T-helper 2 cell treated with Interferon-gamma antibody and Interleukin-4, amounts not matched to agents 100 ng/mL and 5 ng/mL, for 36 hours (primary cell): ENCODE measurements at regions not wholly inside any gene's neighbourhood (a gene's known extent, or its start where the extent isn't known, plus 50 kb on each side); places are given as distances from the start of the nearest gene placed in this dataset.

Experiments
- intact Hi-C: fragments of 100-400 bp; cut with micrococcal nuclease; formaldehyde crosslinking; loops from one replicate; pipeline ENCODE4 v1.15.1; 2023

- intact Hi-C loops = no loop called here
Observed at GRCh38 chr4:67048530-67048929, 496.8 kb downstream of the CENPC start.

DNA sequence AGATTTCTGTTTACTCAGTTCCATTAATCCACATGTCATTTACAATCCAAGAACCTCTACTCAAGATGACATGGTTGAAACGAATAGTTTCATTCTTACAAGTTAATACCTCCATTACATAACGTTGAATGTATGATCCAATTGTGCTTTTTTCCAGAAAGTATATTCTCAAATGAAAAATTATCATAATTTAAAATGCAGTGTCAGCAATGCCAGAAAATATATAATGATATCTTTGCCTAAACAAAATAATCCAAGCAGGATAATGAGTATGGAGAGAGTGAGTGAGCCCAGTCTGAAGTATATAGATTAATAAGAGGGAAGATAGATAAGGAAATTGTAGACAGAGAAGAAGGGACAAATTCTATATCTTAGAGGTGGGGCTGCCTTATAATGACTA, 505.0 kb downstream of the CENPC start:
- intact Hi-C loops = no loop called here

DNA sequence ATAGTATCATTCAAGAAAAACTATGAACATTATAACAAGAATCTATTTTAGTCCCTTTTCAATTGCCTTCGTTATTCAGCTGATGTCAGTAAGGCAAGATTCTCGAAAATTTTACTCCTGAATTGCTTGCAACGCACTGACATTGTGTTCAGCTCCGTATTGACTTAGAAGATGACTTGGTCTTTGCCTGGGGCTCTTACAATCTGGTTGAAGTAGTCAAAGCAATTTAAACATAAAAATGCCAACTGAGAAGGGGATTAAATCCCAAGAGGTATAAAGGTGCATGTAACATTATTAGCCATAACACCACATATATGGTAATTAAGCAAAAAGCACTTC, 507.1 kb downstream of the CENPC start:
- intact Hi-C loops = no loop called here

GRCh38 chr4:67037504-67038227, 507.6 kb downstream of the CENPC start:
- intact Hi-C loops = no loop called here

DNA sequence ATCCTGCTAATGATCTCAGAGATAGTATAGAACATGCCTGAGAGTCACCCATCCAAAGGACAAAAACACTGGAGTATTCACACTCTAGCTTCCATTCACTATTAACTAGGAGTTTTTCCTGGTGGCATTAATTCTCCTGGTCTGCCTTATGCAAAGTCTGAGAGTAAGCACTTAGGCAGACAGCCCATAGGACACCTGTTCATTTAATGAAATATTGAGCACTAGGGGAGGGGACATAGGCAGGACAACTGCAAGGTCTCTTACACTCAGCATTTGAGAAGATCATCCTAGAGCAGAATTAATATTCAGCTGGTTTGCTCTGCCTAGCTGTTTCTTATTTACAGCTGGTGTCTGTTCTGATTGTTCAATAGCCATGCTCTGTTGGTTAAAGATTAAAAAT, 508.5 kb downstream of the CENPC start:
- intact Hi-C loops = no loop called here

- intact Hi-C loops = no loop called here
Observed at GRCh38 chr4:67035986-67036385, 509.3 kb downstream of the CENPC start.

DNA sequence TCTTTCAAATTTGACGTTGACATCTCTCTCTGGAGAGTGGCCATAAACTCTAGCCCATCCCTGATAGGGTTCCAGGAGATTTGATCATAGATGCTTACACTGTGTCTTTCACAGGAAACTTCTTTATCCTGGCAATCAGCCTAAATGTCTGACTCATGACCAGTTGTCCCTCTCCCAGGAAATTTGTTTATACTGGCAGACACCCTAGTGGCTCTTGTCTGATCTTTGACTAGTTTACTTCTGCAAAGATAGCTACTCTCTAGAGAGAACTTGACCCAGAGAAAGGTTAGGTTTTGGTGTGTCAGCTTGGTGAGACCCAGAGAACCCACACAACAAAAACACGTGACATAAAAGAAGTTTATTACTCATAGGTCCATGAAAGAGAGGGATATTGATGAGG, 509.8 kb downstream of the CENPC start:
- intact Hi-C loops = no loop called here

DNA sequence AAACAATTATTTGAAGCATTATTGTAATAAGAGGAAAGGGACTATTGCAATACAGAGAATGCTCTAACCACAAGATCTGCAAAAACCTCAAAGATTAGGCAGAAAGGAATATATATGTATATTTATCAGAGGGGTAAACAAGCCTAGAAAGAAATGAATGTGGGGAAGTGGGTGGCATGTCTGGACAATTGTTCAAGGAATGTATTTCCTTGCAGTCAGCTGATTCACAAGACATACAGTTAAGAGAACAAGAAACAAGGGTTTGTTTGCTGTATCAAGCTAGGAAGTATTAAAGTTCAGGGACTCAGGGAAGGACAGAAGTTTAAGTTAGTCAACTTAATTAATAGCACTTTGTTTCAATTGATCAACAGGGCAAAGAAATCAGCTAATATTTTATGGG, 514.7 kb downstream of the CENPC start:
- intact Hi-C loops = no loop called here

GRCh38 chr4:67020438-67020797, 524.9 kb downstream of the CENPC start:
- intact Hi-C loops = no loop called here

GRCh38 chr4:67019686-67020437, 525.4 kb downstream of the CENPC start:
- intact Hi-C loops = no loop called here

DNA sequence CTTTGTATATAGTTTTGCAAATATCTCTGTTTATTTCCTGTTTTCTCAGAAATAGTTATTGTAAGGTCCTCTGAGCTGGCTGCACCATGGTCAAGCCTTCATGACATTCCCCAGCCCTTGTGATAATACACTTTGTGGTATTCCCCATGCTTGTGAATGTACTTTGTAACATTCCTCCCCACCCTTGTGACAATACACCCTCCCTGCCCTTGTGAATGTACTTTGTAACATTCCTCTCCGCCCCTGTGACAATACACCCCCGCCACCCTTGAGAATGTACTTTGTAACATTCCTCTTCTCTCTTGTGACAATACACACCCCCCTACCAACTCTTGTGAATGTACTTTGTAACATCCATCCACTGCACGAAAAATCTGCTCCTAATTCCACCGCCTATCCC, 530.7 kb downstream of the CENPC start:
- intact Hi-C loops = no loop called here

DNA sequence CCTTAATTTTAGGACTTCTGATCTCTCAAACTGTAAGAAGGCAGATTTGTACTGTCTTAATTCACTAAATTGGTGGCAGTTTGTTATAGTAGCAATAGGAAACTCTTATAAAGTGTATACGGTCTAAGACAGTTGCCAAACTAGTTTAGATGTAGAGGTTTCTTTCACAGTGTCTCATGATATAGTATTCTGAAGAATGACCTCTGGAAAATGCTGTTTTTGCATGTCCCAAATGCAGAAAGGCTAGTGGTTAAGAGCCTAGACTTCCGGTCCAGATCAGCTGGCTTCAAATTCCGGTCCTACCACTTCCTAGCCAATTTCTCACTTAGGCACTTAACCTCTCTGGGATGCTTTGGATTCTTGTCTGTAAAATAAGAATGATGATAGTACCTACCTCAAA, 538.5 kb downstream of the CENPC start:
- intact Hi-C loops = no loop called here

- intact Hi-C loops = no loop called here
Observed at GRCh38 chr4:66991521-66991920, 553.8 kb downstream of the CENPC start.

DNA sequence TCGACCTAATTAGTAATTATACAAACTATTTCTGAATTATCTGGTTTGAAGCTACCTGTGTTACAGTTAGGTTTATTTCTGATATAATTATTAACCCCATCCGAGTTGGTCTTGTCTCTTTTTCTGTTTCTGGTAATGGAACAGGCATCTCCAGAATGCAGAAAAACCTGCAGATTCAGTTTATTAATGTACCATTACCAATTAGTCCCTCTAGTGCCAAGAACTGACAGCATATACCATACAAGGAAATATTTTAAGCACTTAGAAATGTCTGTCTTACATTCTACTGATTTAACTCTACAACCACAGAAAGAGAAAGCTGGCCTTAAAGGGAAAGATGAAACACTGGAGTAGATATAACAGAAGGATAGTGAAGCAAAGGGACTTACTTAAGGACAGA, 570.6 kb downstream of the CENPC start:
- intact Hi-C loops = no loop called here

DNA sequence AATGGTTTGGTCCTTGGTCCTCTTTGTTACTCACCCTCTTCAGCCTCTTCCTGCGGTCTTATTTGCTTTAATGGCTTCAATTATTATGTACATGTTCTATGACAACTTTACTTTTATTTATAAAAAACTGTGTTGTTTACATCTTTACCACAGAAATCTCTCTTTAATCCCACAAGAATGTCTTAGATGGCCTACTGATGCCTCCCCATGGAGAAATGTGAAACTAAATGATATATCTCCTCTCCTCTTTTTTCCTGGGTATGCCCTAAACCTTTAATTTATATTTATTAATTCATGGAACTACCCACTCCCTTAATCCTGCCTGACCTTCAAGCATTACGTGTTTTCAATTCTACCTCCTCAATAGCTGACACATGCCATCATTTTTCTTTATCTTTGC, 573.2 kb downstream of the CENPC start:
- intact Hi-C loops = no loop called here

DNA sequence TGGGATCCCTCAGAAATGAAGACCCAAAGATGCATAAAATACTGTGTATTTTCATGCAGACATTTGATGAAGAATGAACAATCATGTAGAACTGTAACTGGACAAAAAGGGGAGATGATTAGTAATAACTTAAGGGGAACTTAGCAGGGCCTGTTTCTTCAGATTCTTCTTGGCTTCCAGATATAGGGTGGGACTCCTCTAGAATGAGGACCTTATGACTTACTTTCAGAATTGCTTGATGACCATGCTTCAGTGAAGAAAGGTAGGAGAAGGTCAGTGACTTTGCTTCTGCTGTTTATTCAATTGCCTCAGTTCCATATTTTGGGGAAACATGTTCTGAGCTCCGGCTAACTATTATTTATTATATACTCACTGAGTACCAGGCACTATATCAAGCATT, 580.8 kb downstream of the CENPC start:
- intact Hi-C loops = no loop called here

DNA sequence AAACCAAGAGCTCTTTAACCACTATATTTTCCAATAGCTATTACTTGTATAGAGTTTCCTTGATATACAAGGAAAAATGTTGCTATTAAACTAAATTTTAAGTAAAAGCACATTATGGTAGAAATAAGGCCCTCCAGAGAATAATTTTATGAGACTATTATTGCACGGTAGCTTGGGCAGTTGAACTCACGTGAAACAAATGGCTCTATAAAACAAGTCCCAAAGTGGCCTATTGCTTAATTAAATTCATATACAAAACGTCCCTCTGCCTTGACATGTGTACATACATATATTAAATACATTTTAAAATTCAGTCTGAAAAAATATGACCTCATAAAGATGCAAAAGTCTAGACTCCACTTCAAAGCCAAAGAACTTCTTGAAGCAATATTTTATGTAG, 582.2 kb downstream of the CENPC start:
- intact Hi-C loops = no loop called here

GRCh38 chr4:66959207-66959606, 586.1 kb downstream of the CENPC start:
- intact Hi-C loops = no loop called here

- intact Hi-C loops = no loop called here
Observed at GRCh38 chr4:66956852-66957251, 588.5 kb downstream of the CENPC start.

GRCh38 chr4:66956426-66956825, 588.9 kb downstream of the CENPC start:
- intact Hi-C loops = no loop called here

DNA sequence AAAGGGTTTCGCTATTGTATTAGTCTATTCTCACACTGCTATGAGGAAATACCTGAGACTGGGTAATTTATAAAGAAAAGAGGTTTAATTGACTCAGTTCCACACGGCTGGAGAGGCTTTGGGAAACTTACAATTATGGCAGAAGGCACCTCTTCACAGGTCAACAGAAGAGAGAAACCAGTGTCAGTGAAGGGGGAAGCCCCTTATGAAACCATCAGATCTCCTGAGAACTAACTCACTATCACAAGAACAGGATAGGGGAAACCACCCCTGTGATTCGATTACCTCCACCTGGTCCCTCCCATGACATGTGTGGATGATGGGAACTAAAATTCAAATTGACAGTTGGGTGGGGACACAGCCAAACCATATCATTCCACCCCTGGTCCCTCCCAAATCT, 589.5 kb downstream of the CENPC start:
- intact Hi-C loops = no loop called here

DNA sequence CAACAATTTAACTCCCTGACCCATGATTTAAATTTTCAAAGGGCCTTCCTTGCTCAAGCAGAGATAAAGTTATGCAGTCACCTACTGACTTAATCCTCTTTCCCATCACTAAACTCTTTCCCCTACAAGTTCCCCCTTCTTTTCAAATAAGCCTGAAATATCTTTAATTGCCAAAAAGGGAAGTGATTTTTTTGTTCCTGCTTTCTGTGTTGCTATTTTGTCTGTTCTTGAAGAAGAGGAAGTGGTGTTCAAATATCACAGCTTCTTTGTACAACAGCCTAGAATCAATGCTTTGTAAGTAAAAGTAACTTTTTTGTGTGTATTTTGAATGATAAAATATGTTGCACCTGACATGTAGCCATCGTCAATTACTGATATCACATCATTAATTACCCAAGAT, 595.9 kb downstream of the CENPC start:
- intact Hi-C loops = no loop called here

- intact Hi-C loops = no loop called here
Observed at GRCh38 chr4:66946761-66947160, 598.5 kb downstream of the CENPC start.
